ENCODE measurements at regions not wholly inside any gene's neighbourhood (a gene's known extent, or its start where the extent isn't known, plus 50 kb on each side); places are given as distances from the start of the nearest gene placed in this dataset.
"Not testable (repeated sequence)": the region's sequence is repeated elsewhere in the genome, so short reads cannot be mapped to it uniquely, and the experiment has no call there.

DNA sequence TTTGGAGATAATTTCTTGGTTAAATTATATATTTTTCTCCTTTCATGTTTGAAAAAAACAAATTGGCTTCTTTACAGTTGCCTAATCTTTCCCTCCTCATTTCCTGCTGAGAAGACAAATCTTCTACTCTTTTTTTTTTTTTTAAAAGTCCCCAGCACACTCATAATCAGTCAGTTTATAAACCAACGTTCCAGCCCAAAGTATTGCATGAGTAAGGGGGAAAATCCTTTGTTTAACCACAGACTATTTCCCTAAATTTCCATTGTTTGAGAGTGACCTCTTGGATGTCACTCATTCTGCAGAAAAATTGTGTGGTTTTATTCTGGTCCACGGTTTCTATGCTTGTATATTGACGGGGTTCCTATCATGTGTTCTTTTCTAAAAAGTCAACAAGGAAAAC is 55.1 kb upstream of the TLR4 start:
- peak; percentile 26 for DNase-seq (ENCODE audit: low read depth, low spot score)

DNA sequence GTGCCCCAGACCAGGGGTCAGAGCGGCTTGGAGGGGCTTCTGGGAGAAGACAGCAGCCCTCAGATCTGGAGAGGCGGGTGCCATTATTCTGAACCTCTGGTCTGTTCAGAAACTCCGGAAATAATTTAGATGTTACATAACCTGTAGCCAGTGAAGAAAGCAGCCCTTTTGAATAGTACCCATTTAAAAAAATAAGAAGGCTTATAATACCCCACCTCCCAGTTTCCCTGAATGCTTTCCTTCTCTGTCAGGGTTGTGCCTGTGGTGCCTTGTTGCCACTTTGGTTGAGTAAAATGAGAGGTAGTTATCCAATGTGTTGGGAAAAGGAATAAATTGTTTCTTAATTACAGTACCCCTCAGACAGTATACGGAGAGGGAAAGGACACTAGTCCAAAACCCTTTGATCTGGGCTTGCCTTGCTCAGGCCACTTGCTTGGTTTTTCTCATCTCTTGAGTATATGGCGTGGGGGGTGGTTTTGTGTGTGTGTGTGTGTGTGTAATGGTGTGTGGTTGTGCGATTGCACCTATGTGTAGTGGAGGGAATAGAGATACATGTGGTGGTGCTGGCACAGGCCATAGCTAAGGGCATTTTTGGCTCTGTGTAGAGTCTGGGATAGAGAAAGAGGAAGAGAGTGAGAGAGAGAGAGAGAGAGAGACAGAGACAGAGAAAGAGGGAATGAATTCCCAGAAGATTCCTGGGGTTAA is 59.1 kb upstream of the TLR4 start:
- DNase-seq (ENCODE audit: low read depth, low spot score), result no peak

DNA sequence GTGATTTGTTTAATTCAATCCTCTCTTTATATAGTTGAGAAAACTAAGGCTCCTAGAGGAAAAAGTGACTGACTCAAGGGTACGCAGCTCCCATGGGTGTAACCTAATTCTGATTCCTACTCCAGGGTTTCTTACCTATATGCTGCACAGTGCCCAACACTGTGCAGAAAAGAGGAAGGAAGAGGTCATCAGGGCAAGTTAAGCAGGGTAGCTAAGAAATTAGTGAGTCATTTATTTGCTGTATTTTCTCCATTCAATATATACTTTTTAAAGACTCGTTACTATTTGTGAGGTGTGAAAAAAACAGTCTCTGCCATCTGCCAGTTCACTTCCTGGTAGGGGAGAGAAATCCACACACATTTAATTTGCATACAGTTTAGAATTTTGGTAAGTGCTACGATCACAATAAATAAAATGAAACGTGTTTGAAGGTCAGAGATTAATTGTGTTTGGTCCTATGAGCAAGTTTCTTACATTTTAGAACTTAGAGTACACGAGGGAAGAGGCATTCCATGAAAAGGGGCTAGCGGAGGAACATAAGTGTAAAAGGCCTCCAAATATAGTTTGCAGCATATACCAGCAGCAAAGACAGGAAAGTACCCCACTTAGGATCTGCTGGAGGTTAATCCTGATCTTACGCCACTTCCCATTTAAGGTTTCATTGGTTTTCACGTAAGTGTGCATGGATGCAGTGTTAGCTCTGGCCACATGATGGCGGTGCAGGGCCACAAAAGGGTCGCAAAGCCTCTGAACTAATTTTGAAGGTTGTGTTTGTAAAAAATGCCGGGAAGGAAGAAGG is 59.9 kb upstream of the TLR4 start:
- DNase-seq (ENCODE audit: low read depth, low spot score), result peak; percentile 85

DNA sequence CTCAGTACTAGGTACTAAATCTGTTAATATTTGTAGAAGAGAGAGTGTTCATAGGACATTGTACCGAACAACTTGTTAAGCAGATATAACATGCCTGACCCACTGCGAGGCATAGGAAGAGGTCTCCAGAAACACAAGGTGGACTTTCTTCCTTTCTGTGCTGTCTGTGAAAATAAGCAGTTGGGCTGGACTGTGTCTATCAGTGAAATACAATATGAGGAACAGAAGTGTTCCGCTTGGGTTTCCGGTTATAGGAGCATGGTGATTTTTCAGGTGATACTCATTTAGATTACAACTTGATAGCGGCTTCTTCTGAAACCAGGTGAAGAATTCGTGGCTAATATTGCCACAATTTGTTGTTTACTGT is 60.9 kb upstream of the TLR4 start:
- no peak for DNase-seq (ENCODE audit: low read depth, low spot score)

DNA sequence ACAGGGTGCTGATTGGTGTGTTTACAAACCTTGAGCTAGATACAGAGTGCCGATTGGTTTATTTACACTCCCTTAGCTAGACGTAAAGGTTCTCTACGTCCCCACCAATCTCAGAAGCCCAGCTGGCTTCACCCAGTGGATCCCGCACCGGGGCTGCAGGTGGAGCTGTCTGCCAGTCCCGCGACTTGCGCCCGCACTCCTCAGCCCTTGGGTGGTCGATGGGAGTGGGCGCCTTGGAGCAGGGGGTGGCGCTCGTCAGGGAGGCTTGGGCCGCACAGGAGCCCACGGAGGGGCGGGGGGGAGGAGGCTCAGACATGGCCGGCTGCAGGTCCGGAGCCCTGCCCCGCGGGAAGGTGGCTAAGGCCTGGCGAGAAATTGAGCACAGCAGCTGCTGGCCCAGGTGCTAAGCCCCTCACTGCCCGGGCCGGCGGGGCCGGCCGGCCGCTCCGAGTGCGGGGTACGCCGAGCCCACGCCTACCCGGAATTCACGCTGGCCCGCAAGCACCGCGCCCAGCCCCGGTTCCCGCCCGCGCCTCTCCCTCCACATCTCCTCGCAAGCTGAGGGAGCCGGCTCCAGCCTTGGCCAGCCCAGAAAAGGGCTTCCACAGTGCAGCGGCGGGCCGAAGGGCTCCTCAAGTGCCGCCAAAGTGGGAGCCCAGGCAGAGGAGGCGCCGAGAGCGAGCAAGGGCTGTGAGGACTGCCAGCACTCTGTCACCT is 61.5 kb upstream of the TLR4 start:
- DNase-seq (ENCODE audit: low read depth, low spot score), result not testable (repeated sequence)

DNA sequence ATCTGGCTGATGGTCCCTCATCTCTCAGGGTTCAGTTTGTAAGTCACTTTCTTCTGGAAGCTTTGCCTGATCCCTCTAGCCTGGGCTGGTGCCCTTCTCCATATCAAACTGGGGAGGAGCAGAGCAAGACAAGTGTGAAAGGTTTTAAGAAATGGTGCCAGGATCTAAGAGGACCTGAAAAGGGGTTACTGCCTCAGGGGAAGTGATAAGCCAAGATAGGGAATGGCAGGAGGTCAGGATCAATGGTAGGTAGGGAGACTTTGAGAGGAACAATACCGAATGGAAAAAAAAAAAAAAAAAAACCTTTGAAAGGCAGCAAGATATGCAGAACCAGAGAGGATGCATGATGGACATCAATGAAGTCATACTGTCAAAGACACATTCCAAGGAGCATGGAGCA is 67.5 kb upstream of the TLR4 start:
- no peak for DNase-seq (ENCODE audit: low read depth, low spot score)

DNA sequence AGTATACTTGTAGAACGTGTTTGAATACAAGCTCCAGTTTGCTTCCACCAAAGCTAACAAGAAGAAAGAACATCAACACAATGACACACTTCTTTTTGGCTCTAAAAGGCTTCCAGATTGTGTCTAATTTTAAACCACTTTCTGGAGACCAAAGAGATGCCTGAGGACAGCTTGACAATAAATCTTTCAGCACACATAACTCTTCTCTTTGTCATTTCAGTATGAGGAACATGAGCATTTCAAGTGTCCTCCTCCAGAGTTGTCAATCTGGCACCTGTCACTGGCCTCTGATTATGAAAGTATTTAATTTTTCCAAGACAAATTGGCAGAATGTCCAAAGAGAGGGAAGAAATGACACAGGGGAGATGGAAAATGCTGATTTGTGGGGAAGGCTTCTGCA is 79.0 kb upstream of the TLR4 start:
- DNase-seq (ENCODE audit: low read depth, low spot score), result no peak

DNA sequence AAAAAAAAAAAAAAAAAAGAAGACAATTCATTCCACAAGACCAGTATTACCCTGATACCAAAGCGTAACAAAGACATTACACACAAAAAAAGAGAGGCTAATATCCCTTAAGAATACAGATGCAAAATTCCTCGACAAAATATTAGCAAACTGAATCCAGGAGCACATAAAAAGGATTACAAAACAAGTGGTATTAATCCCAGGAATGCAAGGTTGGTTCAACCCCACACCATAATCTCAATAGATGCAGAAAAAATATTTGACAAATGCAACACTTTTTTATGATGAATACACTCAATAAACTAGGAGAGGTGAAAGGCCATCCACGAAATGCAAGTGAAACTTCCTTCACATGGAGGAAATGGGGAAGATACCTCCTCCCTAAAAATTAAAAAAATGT is 80.1 kb upstream of the TLR4 start:
- no peak for DNase-seq (ENCODE audit: low read depth, low spot score)

DNA sequence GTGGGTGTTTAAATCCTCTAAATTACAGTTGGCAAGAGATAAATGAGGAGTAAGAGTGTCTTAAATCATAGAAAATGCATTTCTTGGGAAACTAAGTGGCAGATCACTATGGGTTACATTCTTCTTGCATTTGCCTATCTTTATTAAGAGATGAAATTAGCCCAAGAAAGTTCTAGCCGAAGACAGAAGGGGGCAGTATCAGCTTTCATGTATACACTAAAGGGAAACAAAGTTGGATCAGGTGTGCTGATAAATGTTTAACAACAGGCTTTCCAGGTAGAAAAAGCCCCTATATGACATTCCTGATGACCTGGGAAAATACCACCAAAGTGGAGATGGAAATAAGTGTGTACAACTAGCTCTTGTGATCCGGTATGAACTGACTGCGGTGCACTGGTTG is 81.9 kb upstream of the TLR4 start:
- DNase-seq (ENCODE audit: low read depth, low spot score), result no peak

DNA sequence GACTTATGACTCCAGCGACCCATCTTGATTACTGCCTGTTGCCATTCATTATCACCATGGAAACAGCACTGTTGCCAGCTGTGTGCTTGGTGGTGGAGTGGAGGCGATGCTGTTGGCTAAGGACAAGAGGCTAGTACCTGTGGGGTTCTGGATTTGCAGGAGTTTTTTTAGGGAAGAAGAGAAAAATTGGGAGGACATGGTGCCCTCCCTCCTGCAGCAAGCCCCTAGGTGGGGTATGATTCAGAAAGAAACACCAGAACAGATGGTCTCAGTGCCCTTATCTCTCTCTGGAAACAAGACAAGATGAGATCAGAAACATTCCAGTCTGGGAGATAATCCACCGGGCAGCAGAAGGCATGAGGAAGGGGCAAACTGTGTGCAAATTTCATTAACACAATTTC is 87.8 kb upstream of the TLR4 start:
- DNase-seq (ENCODE audit: low read depth, low spot score), result no peak

DNA sequence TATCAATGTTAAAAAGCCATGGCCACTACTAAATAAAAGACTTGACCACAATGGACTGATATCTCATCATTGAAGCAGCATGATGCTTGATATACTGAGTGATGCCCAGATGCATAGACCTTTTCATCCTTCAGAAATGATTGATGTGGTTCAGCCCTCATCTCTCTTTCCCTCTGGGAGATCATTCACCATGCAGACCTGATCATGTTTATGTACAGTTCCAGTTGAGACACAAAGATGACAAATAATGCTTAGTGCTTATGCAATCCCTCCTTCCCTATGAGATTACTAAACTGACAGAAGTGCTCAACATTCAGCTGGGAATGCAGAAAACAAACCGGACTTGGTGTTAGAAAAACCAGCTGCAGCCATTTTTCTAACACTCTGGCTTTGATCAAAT is 91.9 kb upstream of the TLR4 start:
- DNase-seq (ENCODE audit: low read depth, low spot score), result no peak

DNA sequence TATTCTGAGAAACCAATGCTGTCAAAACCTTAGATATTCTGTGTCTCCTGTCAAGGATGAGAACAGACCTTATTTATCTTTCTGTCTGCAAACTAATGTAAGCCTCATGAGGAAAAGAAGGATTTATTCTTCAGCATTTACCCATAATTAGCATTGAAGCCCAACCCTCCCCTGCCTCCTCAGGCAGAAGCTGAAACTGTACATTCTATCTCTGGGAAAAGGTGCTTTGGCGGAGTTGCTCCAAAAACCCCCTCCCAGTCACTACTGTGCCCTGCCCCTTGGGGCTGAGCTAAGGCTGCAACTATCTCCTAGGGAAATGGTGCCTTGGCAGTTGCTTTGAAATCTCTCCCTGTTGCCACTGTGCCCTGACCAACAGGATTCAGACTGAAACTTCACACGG is 106.2 kb upstream of the TLR4 start:
- no peak for DNase-seq (ENCODE audit: low read depth, low spot score)

DNA sequence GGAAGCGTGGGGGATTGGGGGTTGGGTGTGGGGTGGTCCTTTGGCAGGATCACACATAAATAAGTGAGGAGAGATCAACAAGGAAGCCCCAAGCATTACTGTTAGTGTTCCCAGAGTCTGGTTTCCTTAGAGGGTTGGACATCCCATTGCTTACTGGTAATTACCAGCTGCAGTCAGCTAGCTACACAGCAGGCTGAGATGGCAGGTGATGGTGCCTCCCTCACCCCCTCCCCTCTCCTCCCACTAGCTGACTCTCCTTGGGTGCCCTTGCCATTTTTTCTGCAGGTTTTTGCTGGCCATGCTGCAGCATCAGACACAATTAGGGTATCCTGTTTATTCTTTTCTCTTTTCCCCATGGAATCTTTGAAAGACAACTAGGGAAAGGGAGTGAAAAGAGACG is 107.5 kb upstream of the TLR4 start:
- DNase-seq (ENCODE audit: low read depth, low spot score), result no peak

DNA sequence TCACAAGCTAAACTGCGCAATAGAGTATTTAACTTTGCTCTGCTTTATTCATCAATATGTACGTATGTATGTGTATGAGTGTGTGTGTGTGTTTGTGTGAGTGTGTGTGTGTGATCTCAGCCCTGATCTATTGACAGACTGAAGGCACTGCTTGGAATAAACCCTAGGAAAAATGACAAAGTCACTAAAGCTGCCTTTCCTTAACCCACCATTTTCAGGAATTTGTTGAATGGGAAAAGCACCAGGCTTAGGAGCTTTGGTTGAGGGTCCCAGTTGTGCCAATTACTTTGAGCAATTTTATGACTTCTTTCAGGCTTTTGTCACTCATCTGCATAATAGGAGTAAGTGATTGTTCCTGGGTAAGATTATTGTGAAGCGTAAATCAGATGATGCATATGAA is 108.6 kb upstream of the TLR4 start:
- DNase-seq (ENCODE audit: low read depth, low spot score), result no peak

DNA sequence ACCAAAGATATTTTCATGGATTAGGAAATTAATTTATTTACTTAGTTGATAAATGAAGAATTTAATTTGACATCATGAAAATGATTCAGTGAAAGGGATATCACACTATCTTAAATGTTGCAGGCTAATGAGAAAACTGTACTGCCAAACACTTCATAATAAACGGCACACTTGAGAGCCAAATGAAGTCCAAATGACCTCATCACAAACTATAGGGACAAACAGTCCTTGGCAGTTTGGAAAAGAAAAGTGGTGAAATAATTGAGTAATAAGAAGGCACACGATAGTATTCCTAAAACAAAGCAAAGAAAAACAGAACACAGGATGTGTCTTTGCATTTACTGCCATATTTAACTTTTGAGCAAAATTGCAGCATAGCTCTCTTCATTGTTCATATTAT is 116.9 kb upstream of the TLR4 start:
- no peak for DNase-seq (ENCODE audit: low read depth, low spot score)

DNA sequence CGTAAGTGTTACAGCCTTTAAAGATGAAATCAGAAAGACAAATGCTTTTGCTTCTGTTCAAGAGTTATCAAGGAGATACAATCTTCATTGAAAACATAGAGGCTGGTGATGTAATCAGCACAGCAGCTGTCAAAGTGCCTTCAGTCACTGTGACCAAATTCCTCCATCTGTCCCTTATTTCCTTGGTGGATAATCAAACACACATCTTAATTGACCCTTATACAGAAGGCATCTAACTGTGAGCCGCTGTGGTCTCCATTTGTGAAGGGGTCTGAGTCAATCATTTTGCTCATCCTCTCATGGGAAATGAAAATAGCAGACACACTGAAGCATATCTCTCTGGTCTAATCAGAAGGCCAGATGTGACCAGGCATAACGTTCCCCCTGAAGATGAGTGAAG is 130.1 kb upstream of the TLR4 start:
- no peak for DNase-seq (ENCODE audit: low read depth, low spot score)

DNA sequence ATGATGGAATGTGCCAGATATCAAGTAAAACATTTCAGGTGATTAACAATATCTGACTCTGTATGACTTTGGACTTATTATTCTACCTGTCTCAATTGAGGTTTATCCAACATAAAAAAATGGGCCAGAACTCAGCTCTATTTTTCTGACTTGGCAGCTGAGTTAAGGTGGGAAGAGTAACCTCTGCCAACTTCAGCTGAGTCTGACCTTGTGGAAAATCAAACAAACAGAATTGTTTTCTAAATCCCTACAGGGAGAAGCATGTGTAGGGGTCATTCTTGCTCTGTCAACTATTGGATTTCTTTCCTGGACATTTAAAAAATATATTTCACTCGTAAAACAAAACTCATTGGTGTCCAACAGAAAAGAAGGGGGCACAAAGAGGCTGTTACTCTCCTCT is 139.4 kb upstream of the TLR4 start:
- DNase-seq (ENCODE audit: low read depth, low spot score), result no peak

DNA sequence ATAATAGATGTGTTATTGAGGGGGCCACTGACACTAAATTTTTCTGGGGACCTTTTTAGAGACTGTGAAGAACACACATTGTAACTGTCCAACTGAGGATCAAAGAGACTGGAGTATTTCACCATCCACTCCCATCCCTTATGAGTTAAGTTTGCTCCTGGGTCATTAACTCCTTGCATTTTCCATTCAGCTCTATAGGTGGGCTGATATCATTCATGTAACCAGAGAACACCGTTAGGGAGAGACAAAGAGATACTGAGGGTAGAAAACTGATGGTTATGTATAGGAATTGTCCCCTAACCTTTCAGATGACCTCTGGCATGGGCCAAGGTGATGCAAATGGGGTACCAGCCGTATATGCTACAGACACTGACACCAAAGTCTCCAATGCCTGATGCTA is 142.4 kb upstream of the TLR4 start:
- no peak for DNase-seq (ENCODE audit: low read depth, low spot score)

DNA sequence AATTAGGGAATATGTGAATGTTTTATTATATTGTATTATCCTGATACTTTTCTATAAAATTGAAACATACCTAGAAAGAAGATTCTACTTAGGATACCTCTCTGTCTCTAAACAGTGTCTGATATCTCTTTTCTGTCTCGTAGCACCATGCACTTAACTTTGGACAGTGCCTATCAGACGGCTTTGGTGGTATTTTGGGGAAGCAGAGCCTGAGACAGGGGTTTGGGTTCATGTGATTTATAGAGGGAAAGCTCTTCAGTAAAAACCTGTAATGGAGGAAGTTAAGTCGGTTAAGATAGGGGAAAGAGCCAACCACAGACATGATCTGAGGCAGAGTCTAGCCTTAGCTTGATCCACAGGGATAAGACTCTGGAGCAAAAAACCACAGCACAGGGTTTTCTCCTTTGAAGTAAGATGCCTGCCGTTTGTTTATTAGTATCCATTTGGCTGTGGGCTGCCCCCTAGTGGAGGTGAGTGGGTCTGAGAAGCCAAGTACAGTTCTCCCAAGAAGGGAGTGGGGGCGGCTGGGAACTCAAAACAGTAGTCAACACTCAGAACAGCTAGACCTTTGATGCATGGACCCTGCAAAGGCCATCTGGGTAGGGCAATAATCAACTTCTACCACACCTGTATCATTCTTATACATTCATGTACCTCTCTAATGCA is 141.2 kb upstream of the ASTN2 start:
- DNase-seq (ENCODE audit: low read depth, low spot score), result peak; percentile 45

DNA sequence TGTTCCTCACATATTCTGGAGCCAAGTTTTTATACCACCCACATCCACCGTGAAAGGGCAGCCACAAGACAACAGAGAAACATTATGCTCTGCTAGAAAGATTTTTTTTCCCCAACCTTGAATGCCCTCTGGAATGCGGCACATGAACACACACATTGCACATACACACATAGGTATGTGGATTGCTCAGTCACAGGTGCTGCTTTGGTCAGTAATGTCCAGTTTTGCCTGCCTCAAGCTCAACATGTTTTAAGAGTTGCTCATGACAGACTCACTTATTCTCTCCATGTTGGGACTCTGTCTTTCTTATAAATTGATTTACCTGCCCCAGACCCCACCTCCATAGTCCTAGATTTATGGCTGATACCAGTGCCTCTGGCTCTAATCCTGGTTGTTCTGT is 138.0 kb upstream of the ASTN2 start:
- no peak for DNase-seq (ENCODE audit: low read depth, low spot score)

DNA sequence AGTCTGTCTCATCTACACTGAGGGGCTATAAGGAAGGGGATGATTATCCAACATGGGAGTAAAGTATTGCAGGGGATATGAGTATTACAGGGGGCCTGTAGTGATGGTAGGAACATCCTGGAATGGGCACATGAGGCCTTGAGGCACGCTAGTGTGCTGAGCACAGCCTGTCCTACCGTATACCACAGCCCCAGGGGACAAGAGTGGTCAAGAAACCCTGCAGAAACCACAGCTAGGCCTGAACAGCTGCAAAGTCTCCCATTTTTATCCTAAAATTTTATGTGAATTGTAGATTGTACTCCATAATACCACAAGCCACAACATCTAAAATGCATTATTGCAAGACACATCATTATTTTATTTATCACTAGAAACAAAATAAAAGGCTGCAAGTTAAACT is 136.3 kb upstream of the ASTN2 start:
- no peak for DNase-seq (ENCODE audit: low read depth, low spot score)

DNA sequence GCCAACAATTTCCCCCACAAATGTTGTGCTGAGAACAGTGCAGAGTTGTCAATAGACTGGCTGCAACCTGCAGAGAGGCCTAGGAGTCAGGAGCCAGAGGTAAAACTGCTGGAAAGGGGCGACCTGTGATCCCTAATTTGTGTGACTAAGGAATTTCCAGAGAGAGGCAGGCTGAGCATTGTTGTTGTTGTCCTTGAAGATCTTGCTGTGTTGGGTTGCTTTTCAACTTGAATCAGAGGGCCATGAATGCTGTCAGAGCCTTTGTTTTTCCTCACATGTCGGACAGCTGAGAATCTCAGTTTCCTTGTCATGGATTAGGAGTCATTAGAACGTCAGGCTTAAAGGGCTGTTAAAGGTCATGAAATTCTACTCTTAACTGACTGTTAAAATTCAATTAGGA is 134.6 kb upstream of the ASTN2 start:
- no peak for DNase-seq (ENCODE audit: low read depth, low spot score)

Measured in astrocyte of the hippocampus (primary cell).